BE2C (cell line): ENCODE measurements at regions not wholly inside any gene's neighbourhood (a gene's known extent, or its start where the extent isn't known, plus 50 kb on each side); places are given as distances from the start of the nearest gene placed in this dataset.
A peak's percentile ranks its signal among the peaks of the same experiment; 100 is the strongest.
"Not testable (repeated sequence)": the region's sequence is repeated elsewhere in the genome, so short reads cannot be mapped to it uniquely, and the experiment has no call there.

Source experiments
- DNase-seq: peaks from one replicate; pipeline ENCODE4 v3.0.0-alpha.2; 2020
- H3K27me3 ChIP-seq: fragments of 250-450 bp; sonication (Bioruptor Pico); 2 replicates; pipeline ENCODE4 v1.5.1; 2020; ENCODE audit warnings: mild to moderate bottlenecking
- H3K36me3 ChIP-seq: fragments of 250-450 bp; sonication (Bioruptor Pico); 2 replicates; pipeline ENCODE4 v1.5.1; 2020; ENCODE audit warnings: mild to moderate bottlenecking
- H3K4me1 ChIP-seq: fragments of 250-450 bp; sonication (Bioruptor Pico); 2 replicates; pipeline ENCODE4 v1.5.1; 2020
- H3K4me3 ChIP-seq: 2 replicates; pipeline ENCODE4 v1.5.1; 2011; ENCODE audit warnings: low read depth, low read length
- H3K9me3 ChIP-seq: fragments of 250-450 bp; sonication (Bioruptor Pico); 2 replicates; pipeline ENCODE4 v1.5.1; 2020

DNA sequence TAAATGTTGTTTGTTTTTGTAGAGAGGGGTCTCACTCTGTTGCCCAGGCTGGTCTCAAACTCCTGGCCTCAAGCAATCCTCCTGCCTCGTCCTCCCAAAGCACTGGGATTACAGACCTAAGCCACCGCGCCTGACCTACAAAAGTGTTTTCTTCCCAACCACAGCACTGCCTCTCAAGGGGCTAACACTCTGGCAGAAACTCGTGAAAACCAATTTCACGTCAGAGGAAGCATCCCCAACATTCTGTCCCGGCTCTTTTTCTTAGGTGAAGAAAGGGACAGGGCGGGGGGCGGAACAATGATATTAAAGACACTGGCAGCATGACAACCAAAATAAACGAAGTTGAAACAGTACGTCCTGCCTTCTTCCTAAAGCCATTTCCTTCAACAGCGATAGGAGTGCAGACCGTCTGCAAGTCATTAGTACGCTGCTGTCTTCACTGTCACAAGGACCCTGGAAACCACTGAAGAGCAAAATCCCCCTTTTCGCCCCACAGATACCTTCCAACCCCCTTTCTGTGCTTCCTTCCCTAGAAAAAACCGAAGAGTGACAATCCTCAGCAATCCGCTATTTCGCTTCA is 79.5 kb upstream of the NBPF20 start:
- not testable (repeated sequence) for H3K4me1 ChIP-seq, H3K4me3 ChIP-seq, H3K9me3 ChIP-seq, H3K36me3 ChIP-seq, DNase-seq, H3K27me3 ChIP-seq

DNA sequence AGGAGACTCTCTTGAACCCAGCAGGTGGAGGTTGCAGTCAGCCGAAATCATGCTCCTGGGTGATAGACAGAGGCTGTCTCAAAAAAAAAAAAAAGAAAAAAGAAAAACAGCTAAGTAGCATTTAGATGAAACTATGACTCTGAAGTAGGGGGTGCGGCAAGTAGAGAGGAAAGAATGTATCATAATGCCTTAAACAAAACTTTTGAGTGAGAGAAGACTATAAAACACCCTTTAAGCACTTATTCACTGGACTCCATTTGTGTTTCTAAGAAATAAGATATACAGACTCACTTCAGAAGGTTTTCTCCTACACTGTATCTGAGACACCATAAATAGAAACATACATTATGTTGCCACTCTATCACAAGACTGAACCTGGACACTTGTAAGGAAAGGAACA is 78.9 kb upstream of the NBPF20 start:
- not testable (repeated sequence) for H3K9me3 ChIP-seq, H3K4me3 ChIP-seq, DNase-seq, H3K4me1 ChIP-seq, H3K27me3 ChIP-seq, H3K36me3 ChIP-seq

DNA sequence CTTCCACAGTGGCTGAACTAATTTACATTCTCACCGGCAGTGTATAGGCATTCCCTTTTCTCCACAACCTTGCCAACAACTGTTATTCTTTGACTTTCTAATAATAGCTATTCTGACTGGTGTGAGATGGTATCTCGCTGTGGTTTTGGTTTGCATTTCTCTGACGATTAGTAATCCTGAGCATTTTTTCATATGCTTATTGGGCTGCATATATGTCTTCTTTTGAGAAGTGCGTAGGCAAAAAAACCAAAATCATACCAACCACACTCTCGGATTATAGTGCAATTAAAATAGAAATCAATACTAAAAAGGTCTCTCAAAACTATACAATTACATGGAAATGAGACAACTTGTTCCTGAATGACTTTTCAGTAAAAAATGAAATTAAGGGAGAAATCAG is 74.8 kb upstream of the NBPF20 start:
- not testable (repeated sequence) for H3K4me3 ChIP-seq, H3K36me3 ChIP-seq, H3K4me1 ChIP-seq, H3K9me3 ChIP-seq, H3K27me3 ChIP-seq, DNase-seq

DNA sequence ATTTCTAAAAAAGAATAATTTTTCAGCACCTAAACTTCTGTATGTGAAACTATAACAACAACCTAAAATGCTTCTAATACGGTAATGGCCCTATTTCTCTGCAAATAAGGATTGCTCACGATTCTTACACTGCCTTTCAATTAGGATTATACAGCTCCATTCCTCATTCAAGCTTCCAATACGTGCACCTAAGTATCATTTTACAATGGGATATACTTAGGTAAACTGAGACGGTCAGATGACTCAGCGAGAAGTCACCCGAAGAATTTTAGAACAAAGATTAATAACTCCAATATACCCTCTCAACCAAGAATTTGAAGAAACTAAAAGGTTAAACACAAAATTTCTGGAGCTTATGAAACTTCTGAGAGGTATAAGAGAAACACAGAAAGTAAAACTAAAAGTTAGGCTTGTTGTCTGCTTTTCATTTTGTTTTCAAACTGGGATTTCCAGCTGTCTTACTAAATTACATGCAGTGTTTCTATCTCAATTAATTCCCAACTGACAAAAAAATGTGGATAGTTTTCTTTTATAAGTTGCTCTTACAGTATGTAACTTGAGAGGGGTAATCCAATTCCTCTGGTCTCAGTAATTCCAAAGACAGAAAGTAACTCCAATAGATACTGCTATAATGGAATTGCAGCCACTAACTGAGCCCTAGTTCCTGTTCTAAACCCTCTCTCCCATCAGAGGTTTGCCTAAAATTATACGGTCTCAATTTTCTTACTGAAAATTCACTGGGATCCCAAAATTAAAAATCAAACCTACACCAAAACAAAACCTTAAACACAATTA is 69.9 kb upstream of the NBPF20 start:
- H3K4me1 ChIP-seq, H3K9me3 ChIP-seq, DNase-seq, H3K4me3 ChIP-seq, H3K36me3 ChIP-seq, H3K27me3 ChIP-seq: not testable (repeated sequence)

DNA sequence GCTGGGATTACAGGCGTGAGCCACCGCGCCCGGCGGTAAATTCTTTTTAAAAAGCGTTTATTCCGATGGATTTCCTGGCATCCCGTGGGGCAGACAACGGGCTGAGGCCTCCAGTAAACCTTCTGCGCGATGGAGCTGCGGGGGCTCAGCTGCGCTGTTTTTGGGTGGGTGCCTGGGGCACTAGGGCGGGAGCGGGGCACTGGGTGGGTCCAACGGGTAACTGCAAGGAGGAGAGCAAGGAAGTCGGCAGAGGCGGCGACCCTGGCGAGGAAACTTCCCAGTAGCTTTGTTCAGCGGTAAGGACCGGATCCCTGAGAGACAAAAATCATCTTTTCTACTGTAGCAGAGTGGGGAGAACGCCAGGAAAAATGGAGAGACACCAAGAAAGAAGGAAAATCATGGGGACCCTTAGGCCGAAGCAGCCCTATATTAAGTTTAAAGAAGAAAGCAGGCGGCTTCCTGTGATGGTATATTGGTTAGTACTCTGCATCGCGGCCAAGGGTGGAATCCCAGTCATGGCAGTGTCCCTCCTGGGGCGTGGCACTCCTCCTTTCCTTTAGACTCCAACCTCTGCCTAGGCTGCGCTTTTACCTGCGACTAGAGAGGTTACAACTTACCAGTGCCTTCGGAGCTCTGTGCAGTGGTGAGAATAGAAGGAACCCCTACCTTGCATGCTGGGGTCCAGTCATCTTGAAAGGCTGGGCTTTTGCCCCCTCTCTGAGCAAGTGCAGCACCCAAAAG is 63.0 kb upstream of the NBPF20 start:
- not testable (repeated sequence) for H3K27me3 ChIP-seq, H3K9me3 ChIP-seq, H3K36me3 ChIP-seq, H3K4me3 ChIP-seq, H3K4me1 ChIP-seq, DNase-seq

DNA sequence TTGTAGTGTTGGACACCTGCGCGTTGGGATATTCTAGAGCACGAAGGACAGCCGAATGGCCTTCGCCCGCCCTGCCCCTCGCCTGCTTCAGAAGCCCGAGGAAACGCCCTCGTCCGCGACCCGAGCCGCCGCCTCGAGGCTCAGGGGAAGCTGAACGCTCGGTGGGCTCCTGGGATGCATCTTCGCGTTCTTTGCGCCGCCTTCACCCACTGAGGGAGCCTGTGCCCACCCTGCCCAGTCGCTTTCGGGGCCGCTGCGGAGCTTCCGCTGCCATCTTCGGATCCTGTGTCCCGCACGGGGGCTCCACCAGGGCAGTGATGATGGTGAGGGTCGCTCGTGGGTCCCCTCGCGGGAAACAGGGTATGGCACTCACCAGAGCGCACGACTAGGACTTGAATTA is 61.8 kb upstream of the NBPF20 start:
- DNase-seq, H3K4me1 ChIP-seq, H3K4me3 ChIP-seq, H3K36me3 ChIP-seq, H3K27me3 ChIP-seq, H3K9me3 ChIP-seq: not testable (repeated sequence)

DNA sequence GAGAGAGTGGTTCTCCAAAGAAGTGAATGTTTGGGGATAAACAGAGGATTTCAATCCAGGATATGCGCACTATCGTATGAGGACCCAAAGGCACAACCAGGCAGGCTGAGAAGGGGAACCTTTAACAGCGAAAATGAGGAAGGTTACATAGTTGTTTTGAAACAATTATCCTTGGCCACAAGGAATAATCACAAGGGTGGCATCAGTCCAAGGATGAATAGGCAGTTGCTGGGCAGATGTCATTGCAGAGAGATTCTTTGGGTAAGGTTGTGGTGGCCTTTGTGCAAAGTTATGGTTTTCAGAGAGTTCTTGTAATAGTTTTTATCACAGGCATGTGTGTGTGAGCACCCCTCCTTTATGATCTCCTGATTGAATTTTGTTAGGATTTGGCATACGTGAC is 58.9 kb upstream of the NBPF20 start:
- H3K4me3 ChIP-seq, DNase-seq, H3K9me3 ChIP-seq, H3K27me3 ChIP-seq, H3K36me3 ChIP-seq, H3K4me1 ChIP-seq: not testable (repeated sequence)

DNA sequence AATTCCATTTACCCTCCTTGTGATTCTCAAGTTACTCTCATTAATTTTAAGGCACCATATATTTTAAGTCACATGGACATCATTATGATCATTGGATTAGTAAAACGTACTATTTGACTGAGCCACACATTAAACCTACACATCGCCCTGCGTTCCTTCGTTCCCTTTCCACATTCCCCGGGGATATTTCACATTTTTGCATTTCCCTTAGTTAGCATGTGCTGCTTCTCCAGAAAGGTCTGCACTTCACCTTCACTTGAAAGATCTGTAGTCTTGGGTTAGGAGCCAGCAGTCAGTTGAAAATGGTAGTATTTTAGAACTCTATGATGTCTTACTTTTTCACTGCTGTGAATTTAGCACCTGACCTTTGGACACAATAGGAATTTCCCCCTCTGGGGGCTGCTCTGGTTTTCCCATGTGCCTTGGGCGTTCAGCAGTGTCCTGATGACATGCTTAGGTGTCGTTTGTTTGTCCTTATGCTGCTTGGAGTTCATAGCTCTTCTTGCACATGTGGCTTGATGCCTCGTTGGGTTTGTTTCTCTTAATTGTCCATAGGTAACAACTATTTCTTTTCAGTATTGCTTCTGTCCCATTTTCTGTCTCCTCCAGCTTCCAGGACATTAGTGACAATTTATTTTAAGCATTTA is 56.9 kb upstream of the NBPF20 start:
- not testable (repeated sequence) for H3K4me3 ChIP-seq

DNA sequence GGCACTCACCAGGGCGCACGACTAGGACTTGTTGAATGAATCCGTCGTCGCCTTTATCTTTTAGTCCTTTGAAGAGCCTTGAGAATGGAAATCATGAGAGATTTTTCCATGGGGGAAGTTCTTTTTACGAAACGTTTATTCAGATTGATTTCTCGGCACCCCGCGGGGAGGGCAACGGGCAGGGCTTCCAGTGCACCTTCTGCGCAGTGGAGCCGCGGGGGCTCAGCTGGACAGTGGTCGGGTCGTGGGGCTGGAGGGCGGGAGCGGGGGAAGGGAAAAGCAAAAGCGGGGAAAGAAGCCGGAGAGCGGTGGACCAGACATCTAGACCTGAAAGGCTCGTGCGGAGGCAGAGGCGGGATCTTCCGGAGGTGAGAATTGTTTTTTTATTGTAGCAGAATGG is 50.6 kb upstream of the NBPF20 start:
- not testable (repeated sequence) for H3K9me3 ChIP-seq, H3K4me1 ChIP-seq, DNase-seq, H3K36me3 ChIP-seq, H3K27me3 ChIP-seq
- peak overlapping the region; percentile 51 for H3K4me3 ChIP-seq

More for the DNA sequence above, 56.9 kb upstream of the NBPF20 start:
- DNase-seq, H3K27me3 ChIP-seq, H3K4me1 ChIP-seq, H3K36me3 ChIP-seq, H3K9me3 ChIP-seq: not testable (repeated sequence)

DNA sequence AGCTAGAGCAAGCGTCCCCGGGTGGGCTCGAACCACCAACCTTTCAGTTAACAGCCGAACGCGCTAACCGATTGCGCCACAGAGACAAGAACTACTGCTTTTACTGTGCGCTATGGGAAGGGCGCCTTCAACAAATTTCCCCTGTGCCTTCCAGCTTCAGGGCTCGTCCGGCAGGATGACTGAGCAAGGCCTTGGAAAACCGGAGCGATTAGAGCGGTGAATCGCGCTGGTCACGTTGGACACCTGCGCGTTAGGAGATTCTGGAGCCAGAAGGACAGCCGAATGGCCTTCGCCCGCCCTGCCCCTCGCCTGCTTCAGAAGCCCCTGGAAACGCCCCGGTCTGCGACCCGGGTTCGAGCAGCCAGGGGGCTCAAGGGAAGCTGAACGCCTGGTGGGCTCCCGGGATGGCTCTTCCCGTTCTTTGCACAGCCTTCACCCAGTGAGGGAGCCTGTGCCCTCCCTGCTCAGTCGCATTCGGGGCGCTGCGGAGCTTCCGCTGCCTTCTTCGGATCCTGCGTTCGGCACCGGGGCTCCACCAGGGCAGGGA is 50.0 kb upstream of the NBPF20 start:
- not testable (repeated sequence) for H3K27me3 ChIP-seq, H3K4me1 ChIP-seq, H3K9me3 ChIP-seq, H3K36me3 ChIP-seq
- peak; percentile 59 for DNase-seq
- H3K4me3 ChIP-seq = peak overlapping the region; percentile 51
